Smooth muscle cell (in vitro differentiated cells): ENCODE measurements at regions not wholly inside any gene's neighbourhood (a gene's known extent, or its start where the extent isn't known, plus 50 kb on each side); places are given as distances from the start of the nearest gene placed in this dataset.

Source experiments
- DNase-seq: peaks from one replicate; lab custom pipeline; 2025; ENCODE audit not compliant: unreplicated experiment; lab: John Stamatoyannopoulos, UW
- H2AFZ ChIP-seq: fragments of 200-600 bp; sonication (generic); 2 replicates; pipeline ENCODE4 v1.6.0; 2016; ENCODE audit warnings: antibody characterized with exemption, low read depth, mild to moderate bottlenecking
- H3F3A ChIP-seq: fragments of 200-600 bp; sonication (generic); 2 replicates; pipeline ENCODE4 v1.6.0; 2017; ENCODE audit warnings: antibody characterized with exemption, low read depth
- H3K27ac ChIP-seq: fragments of 200-600 bp; sonication (generic); 2 replicates; pipeline ENCODE4 v1.5.1; 2016; ENCODE audit warnings: low read depth, mild to moderate bottlenecking
- H3K27me3 ChIP-seq: fragments of 200-600 bp; sonication (generic); 2 replicates; pipeline ENCODE4 v1.6.1; 2016; ENCODE audit warnings: low read depth, mild to moderate bottlenecking
- H3K36me3 ChIP-seq: fragments of 200-600 bp; sonication (generic); 2 replicates; pipeline ENCODE4 v1.5.1; 2016; ENCODE audit warnings: low read depth
- H3K4me1 ChIP-seq: fragments of 200-600 bp; sonication (generic); 2 replicates; pipeline ENCODE4 v1.5.1; 2016; ENCODE audit warnings: low read depth
- H3K4me2 ChIP-seq: fragments of 200-600 bp; sonication (generic); 2 replicates; pipeline ENCODE4 v1.6.0; 2016; ENCODE audit warnings: mild to moderate bottlenecking
- H3K4me3 ChIP-seq: fragments of 200-600 bp; sonication (generic); 2 replicates; pipeline ENCODE4 v1.5.1; 2016; ENCODE audit warnings: mild to moderate bottlenecking
- H3K79me2 ChIP-seq: fragments of 200-600 bp; sonication (generic); 2 replicates; pipeline ENCODE4 v1.6.0; 2016; ENCODE audit warnings: low read depth, mild to moderate bottlenecking
- H3K9ac ChIP-seq: fragments of 200-600 bp; sonication (generic); 2 replicates; pipeline ENCODE4 v1.6.0; 2016; ENCODE audit warnings: low read depth
- H3K9me3 ChIP-seq: fragments of 200-600 bp; sonication (generic); replicated peaks from 2 replicates; pipeline ENCODE4 v1.5.1; 2016; ENCODE audit warnings: low read depth
- H4K20me1 ChIP-seq: fragments of 200-600 bp; sonication (generic); 2 replicates; pipeline ENCODE4 v1.6.0; 2016; ENCODE audit warnings: low read depth
- WGBS: methylation state at CpG from one replicate; pipeline ENCODE4 v1.1.7; 2016; ENCODE audit warnings: low lambda C conversion rate; 5-methylcytosine and 5-hydroxymethylcytosine counted together
- TF ChIP-seq, protein P1 (sequence below): fragments of 200-600 bp; sonication (generic); IDR thresholded peaks from 2 replicates; pipeline ENCODE4 v1.5.1; 2017; ENCODE audit warnings: borderline replicate concordance, mild to moderate bottlenecking, antibody characterized with exemption; ENCODE audit not compliant: insufficient read depth, poor library complexity, severe bottlenecking

- Histone ChIP-seq H3K79me2 (no peaks in the 10 kb centered on the region), H3K4me2 (no peak overlapping the region), H3K27ac (no peak overlapping the region), H3K27me3 (peaks cover 8% of the 10 kb centered on the region), H3K36me3 (no peaks in the 10 kb centered on the region), H3K4me1 (no peaks in the 10 kb centered on the region), H4K20me1 (no peaks in the 10 kb centered on the region), H2AFZ (no peak overlapping the region), H3K4me3 (no peak overlapping the region), H3K9ac (no peak overlapping the region), H3K9me3 (no peaks in the 10 kb centered on the region), H3F3A (no peaks in the 10 kb centered on the region)
- no peak for DNase-seq
- TF ChIP-seq, protein P1, sequence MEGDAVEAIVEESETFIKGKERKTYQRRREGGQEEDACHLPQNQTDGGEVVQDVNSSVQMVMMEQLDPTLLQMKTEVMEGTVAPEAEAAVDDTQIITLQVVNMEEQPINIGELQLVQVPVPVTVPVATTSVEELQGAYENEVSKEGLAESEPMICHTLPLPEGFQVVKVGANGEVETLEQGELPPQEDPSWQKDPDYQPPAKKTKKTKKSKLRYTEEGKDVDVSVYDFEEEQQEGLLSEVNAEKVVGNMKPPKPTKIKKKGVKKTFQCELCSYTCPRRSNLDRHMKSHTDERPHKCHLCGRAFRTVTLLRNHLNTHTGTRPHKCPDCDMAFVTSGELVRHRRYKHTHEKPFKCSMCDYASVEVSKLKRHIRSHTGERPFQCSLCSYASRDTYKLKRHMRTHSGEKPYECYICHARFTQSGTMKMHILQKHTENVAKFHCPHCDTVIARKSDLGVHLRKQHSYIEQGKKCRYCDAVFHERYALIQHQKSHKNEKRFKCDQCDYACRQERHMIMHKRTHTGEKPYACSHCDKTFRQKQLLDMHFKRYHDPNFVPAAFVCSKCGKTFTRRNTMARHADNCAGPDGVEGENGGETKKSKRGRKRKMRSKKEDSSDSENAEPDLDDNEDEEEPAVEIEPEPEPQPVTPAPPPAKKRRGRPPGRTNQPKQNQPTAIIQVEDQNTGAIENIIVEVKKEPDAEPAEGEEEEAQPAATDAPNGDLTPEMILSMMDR, result no peak
- 89% methylated on average over 6 of the region's 6 CpGs for whole genome bisulfite sequencing
Observed at GRCh38 chr4:119939071-119939995, 127.3 kb downstream of the MAD2L1 start.

GRCh38 chr4:119937746-119938145, 128.9 kb downstream of the MAD2L1 start:
- Histone ChIP-seq H3K36me3 (no peaks in the 10 kb centered on the region), H3K9ac (no peak overlapping the region), H3F3A (no peaks in the 10 kb centered on the region), H3K9me3 (no peaks in the 10 kb centered on the region), H3K4me2 (no peak overlapping the region), H3K27ac (no peak overlapping the region), H4K20me1 (no peaks in the 10 kb centered on the region), H3K4me3 (no peak overlapping the region), H3K4me1 (no peaks in the 10 kb centered on the region), H3K27me3 (peaks cover 8% of the 10 kb centered on the region), H3K79me2 (no peaks in the 10 kb centered on the region), H2AFZ (no peak overlapping the region)
- TF ChIP-seq, protein P1, result no peak
- DNase-seq, result no peak

GRCh38 chr4:119933606-119934005, 133.0 kb downstream of the MAD2L1 start:
- no peaks in the 10 kb centered on the region for H3K9me3 ChIP-seq

More at GRCh38 chr4:119933606-119934005, 133.0 kb downstream of the MAD2L1 start:
- 97% methylated on average over 1 of the region's 1 CpG for WGBS
- Histone ChIP-seq H2AFZ (no peak overlapping the region), H3K4me3 (no peak overlapping the region), H3K27ac (no peak overlapping the region), H3K9ac (no peak overlapping the region), H3K4me2 (no peak overlapping the region), H3K79me2 (no peaks in the 10 kb centered on the region), H3K36me3 (no peaks in the 10 kb centered on the region), H3F3A (no peaks in the 10 kb centered on the region), H3K27me3 (peaks cover 8% of the 10 kb centered on the region), H4K20me1 (no peaks in the 10 kb centered on the region), H3K4me1 (no peaks in the 10 kb centered on the region)
- DNase-seq, result no peak
- TF ChIP-seq, protein P1, result no peak
